MM.1S (cell line): ENCODE measurements at regions not wholly inside any gene's neighbourhood (a gene's known extent, or its start where the extent isn't known, plus 50 kb on each side); places are given as distances from the start of the nearest gene placed in this dataset.

ENCODE experiments used
- EZH2phosphoT487 ChIP-seq: fragments of 300-600 bp; sonication (generic); IDR thresholded peaks from 2 replicates; pipeline ENCODE4 v1.6.1; 2018; ENCODE audit warnings: antibody characterized with exemption, low read length
- TF ChIP-seq, protein P1 (sequence below): fragments of 300-600 bp; sonication (generic); IDR thresholded peaks from 2 replicates; pipeline ENCODE4 v1.5.1; 2016; ENCODE audit warnings: antibody characterized with exemption, low read length, mixed read lengths

DNA sequence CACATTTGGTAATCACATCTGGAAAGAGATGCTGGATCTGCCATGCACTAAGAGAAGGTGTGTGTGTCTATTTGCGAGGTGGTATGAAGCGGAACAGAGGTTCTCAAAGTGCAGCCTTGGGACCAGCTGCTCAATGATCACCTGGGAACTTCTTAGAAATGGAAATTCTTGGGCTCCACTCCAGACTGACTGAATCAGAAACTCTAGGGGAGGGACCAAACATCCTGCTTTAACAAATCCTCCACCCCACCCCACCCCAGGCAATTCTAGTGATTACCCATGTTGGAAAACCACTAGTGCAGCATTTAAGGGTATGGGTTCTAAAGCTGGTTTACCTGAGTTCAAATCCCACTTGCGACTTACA, 143.9 kb upstream of the JUN start:
- TF ChIP-seq, protein P1, sequence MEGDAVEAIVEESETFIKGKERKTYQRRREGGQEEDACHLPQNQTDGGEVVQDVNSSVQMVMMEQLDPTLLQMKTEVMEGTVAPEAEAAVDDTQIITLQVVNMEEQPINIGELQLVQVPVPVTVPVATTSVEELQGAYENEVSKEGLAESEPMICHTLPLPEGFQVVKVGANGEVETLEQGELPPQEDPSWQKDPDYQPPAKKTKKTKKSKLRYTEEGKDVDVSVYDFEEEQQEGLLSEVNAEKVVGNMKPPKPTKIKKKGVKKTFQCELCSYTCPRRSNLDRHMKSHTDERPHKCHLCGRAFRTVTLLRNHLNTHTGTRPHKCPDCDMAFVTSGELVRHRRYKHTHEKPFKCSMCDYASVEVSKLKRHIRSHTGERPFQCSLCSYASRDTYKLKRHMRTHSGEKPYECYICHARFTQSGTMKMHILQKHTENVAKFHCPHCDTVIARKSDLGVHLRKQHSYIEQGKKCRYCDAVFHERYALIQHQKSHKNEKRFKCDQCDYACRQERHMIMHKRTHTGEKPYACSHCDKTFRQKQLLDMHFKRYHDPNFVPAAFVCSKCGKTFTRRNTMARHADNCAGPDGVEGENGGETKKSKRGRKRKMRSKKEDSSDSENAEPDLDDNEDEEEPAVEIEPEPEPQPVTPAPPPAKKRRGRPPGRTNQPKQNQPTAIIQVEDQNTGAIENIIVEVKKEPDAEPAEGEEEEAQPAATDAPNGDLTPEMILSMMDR = no peak
- TF ChIP-seq EZH2phosphoT487 = no peak
